ENCODE measurements at regions not wholly inside any gene's neighbourhood (a gene's known extent, or its start where the extent isn't known, plus 50 kb on each side); places are given as distances from the start of the nearest gene placed in this dataset.

DNA sequence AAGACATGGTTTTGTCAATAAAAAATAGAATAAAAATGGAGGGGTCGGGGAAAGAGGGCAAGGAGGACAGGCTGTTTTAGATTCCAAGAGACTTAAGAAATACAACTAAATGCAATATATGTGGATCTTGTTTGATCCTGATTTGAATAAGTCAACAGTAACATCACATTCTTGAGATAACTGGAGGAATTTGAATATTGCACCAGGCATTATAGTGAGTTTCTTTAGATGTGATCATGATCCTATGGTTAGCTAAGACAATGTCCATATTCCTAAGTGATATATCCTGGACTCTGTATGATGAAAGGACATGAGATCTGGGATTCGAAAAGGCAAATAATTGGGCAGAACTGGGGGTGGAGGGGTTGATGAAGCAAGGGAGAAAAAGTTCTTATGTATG is 311.8 kb downstream of the PLPP3 start:
- TF ChIP-seq, protein P1, sequence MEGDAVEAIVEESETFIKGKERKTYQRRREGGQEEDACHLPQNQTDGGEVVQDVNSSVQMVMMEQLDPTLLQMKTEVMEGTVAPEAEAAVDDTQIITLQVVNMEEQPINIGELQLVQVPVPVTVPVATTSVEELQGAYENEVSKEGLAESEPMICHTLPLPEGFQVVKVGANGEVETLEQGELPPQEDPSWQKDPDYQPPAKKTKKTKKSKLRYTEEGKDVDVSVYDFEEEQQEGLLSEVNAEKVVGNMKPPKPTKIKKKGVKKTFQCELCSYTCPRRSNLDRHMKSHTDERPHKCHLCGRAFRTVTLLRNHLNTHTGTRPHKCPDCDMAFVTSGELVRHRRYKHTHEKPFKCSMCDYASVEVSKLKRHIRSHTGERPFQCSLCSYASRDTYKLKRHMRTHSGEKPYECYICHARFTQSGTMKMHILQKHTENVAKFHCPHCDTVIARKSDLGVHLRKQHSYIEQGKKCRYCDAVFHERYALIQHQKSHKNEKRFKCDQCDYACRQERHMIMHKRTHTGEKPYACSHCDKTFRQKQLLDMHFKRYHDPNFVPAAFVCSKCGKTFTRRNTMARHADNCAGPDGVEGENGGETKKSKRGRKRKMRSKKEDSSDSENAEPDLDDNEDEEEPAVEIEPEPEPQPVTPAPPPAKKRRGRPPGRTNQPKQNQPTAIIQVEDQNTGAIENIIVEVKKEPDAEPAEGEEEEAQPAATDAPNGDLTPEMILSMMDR (IDR thresholded peaks at IDR 0.05; ENCODE audit: extremely low read depth, insufficient read depth, missing control alignments), result no peak
- DNase-seq (ENCODE audit: low spot score), result no peak
- in situ Hi-C loops (cut with MboI; ENCODE audit: low pct_unique_long_range_greater_than_20kb, low sequenced_read_pairs, unreplicated experiment), result no loop called here

DNA sequence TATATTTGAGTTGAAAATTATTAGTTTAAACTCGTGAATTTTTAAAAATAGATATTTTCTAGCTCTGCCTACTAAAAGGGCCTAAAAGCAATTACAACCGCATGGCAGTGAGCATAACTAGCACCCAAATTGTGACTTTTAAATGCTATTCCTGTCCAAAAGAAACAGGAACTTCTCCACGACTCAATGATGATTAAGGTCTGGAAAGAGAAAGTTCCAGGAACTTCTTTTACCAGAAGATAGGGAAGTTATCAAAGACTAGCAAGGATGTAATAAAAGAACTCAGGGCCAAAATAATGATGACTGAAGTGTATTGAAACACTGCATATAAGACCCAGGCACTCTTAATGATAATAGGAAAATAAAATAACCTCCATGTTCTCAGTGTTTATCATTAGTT is 313.0 kb downstream of the PLPP3 start:
- DNase-seq (ENCODE audit: low spot score), result no peak
- in situ Hi-C loops (cut with MboI; ENCODE audit: low pct_unique_long_range_greater_than_20kb, low sequenced_read_pairs, unreplicated experiment), result no loop called here

DNA sequence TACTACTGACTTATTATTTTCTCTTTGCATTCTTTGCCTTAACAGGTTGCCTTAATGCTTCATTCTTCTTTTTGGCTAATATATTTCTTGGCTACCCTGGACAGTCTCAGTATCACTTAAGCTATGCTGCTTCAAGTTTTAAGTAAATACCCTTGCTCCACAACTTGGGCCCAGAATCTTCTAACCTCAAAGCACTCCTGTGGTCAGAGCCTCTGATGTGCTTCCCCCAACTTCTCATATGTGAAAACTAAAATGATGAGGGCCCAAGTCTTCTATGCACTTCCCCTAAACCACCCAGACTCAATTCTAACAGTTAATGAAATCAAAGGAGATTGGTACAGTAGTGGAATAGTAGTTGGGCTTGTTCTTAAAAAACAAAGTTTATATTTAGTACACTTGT is 314.1 kb downstream of the PLPP3 start:
- no peak for DNase-seq (ENCODE audit: low spot score)
- TF ChIP-seq, protein P1 (IDR thresholded peaks at IDR 0.05; ENCODE audit: extremely low read depth, insufficient read depth, missing control alignments), result no peak
- in situ Hi-C loops (cut with MboI; ENCODE audit: low pct_unique_long_range_greater_than_20kb, low sequenced_read_pairs, unreplicated experiment), result no loop called here

More for the DNA sequence above, 313.0 kb downstream of the PLPP3 start:
- TF ChIP-seq, protein P1 (IDR thresholded peaks at IDR 0.05; ENCODE audit: extremely low read depth, insufficient read depth, missing control alignments), result no peak

DNA sequence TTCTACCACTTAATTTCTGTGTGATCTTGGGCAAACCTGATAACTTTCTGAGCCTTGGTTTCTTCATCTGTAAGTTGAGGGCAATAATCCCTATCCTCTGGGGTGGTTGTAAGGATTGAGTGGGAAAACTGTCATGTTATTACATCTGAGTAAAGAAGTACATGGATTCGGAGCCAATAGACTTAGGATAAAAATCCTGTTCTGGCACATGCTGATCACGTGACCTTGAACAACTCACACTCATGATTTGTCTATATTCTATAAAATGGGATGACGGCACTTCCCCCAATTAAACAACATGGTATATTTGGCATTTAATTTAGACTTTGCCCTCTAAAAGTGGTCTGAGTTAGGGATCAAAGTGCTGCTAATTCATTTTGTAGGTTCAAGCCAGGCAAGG is 315.5 kb downstream of the PLPP3 start:
- TF ChIP-seq, protein P1 (IDR thresholded peaks at IDR 0.05; ENCODE audit: extremely low read depth, insufficient read depth, missing control alignments), result no peak
- in situ Hi-C loops (cut with MboI; ENCODE audit: low pct_unique_long_range_greater_than_20kb, low sequenced_read_pairs, unreplicated experiment), result no loop called here
- DNase-seq (ENCODE audit: low spot score), result no peak

DNA sequence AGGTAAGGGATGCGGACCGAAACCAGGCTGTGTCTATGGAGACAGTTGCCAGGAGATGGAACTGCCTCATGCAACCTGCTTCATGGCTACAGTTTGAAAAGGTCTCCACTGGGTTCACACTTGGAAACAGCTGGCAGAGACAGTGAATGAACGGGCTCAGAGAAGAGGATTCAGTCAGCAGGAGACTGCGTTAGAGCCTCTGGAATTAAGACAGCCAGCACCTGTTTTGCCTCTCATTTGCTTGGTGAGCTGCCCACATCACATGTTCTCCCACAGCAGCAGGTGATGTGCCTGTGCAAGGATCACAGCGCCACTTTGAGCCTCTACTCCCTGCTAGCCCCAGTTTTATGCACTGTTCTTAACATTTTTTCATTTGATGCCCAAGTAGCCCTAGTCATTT is 321.0 kb downstream of the PLPP3 start:
- TF ChIP-seq, protein P1 (IDR thresholded peaks at IDR 0.05; ENCODE audit: extremely low read depth, insufficient read depth, missing control alignments), result no peak
- in situ Hi-C loops (cut with MboI; ENCODE audit: low pct_unique_long_range_greater_than_20kb, low sequenced_read_pairs, unreplicated experiment), result no loop called here
- DNase-seq (ENCODE audit: low spot score), result no peak

DNA sequence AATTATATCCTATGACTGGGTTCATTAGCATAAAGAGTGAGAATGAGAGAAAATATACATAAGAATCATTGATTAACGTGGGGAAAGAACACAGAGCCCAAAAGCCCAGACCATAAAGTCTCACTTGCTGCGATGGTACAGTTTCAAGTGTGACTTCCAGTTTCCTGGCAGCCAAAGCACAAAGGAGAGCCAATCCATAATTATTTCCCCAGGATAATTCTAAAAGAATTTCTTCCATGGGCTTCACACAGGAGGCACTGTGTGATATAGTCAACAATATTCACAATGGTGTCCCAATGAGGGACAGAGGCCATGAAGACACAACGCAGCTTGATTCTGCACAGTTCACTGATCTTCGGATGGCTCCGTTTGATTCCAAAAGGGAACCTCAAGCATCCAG is 321.6 kb downstream of the PLPP3 start:
- in situ Hi-C loops (cut with MboI; ENCODE audit: low pct_unique_long_range_greater_than_20kb, low sequenced_read_pairs, unreplicated experiment), result no loop called here
- DNase-seq (ENCODE audit: low spot score), result no peak
- TF ChIP-seq, protein P1 (IDR thresholded peaks at IDR 0.05; ENCODE audit: extremely low read depth, insufficient read depth, missing control alignments), result no peak
